ENCODE measurements at regions not wholly inside any gene's neighbourhood (a gene's known extent, or its start where the extent isn't known, plus 50 kb on each side); places are given as distances from the start of the nearest gene placed in this dataset.

DNA sequence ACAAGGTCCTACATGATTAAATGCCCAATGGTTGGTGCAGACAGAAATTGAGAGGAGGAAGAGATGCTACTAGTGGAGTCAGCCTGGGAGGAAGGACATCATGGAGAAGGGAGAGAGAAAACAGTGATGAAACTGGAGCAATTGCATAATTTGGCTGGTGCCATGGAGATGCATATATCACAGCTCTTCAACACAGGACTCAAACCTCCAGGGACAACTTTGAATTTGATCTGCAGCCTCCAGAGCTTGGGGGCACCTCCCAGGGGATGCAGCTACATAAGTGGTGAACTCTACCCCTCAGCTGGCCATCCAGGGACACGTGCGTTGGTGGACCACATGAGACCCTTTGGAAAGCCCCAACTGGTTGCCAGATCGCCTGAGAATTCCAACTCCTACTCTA is 80.4 kb downstream of the CTAGE1 start:
- no peak for DNase-seq

DNA sequence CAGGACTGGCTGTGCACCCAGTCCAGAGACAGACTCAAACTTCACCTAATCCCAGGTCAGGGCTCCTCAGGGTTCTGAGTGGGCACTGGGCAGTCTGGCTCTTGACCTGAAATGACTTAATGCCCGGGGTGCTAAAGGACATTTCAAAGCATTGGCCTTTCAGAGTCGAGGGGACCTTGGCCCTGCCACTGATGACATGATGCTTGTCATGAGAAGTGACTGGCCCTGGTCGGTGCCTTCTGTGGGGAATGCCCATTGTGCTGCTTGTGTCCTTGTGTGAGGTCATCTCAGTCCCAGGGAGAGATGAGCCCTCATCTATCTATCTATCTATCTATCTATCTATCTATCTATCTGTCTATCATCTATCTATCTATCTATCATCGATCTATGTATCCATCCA is 81.3 kb downstream of the CTAGE1 start:
- no peaks in the 10 kb centered on the region for H3K36me3 ChIP-seq
- intact Hi-C loops (cut with DNase I; ENCODE audit: low total_unique reads) (loop anchor here (10.0 kb wide), 1 partner anchor 98 kb away; no protein-coding TSS in a partner anchor), in situ Hi-C loops (cut with MboI; ENCODE audit: low sequenced_read_pairs in 4 of 4) (loop anchor here in 1 of 4 donors (25.0 kb wide), 1 partner anchor 101 kb away; no protein-coding TSS in a partner anchor)
- DNase-seq (no peak), ATAC-seq (no peak)
- H3K27ac ChIP-seq = no peak overlapping the region
- TF ChIP-seq, protein P1, sequence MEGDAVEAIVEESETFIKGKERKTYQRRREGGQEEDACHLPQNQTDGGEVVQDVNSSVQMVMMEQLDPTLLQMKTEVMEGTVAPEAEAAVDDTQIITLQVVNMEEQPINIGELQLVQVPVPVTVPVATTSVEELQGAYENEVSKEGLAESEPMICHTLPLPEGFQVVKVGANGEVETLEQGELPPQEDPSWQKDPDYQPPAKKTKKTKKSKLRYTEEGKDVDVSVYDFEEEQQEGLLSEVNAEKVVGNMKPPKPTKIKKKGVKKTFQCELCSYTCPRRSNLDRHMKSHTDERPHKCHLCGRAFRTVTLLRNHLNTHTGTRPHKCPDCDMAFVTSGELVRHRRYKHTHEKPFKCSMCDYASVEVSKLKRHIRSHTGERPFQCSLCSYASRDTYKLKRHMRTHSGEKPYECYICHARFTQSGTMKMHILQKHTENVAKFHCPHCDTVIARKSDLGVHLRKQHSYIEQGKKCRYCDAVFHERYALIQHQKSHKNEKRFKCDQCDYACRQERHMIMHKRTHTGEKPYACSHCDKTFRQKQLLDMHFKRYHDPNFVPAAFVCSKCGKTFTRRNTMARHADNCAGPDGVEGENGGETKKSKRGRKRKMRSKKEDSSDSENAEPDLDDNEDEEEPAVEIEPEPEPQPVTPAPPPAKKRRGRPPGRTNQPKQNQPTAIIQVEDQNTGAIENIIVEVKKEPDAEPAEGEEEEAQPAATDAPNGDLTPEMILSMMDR (IDR thresholded peaks at IDR 0.05 in 4 of 5, conservative IDR thresholded peaks at IDR 0.05 in 1 of 5) = no peak
- no peak for TF ChIP-seq POLR2A (IDR thresholded peaks at IDR 0.05)
- no peaks in the 10 kb centered on the region for H3K9me3 ChIP-seq
- H3K27me3 ChIP-seq = no peaks in the 10 kb centered on the region
- H3K4me1 ChIP-seq = no peaks in the 10 kb centered on the region
- no peak overlapping the region for H3K4me3 ChIP-seq

More for the DNA sequence above, 80.4 kb downstream of the CTAGE1 start:
- Histone ChIP-seq H3K27me3 (no peaks in the 10 kb centered on the region), H3K27ac (peak overlapping the region in 3 of 4 donors; percentile 26 to 39 (median 38)), H3K9me3 (no peaks in the 10 kb centered on the region), H3K4me1 (no peaks in the 10 kb centered on the region), H3K36me3 (no peaks in the 10 kb centered on the region), H3K4me3 (no peak overlapping the region)
- in situ Hi-C loops (cut with MboI; ENCODE audit: low sequenced_read_pairs in 4 of 4) (loop anchor here in 1 of 4 donors (25.0 kb wide), 1 partner anchor 100 kb away; no protein-coding TSS in a partner anchor), intact Hi-C loops (cut with DNase I; ENCODE audit: low total_unique reads) (loop anchor here (10.0 kb wide), 1 partner anchor 97 kb away; no protein-coding TSS in a partner anchor)
- ATAC-seq = no peak
- no peak for TF ChIP-seq POLR2A (IDR thresholded peaks at IDR 0.05)
- TF ChIP-seq, protein P1 (IDR thresholded peaks at IDR 0.05 in 4 of 5, conservative IDR thresholded peaks at IDR 0.05 in 1 of 5) = no peak

DNA sequence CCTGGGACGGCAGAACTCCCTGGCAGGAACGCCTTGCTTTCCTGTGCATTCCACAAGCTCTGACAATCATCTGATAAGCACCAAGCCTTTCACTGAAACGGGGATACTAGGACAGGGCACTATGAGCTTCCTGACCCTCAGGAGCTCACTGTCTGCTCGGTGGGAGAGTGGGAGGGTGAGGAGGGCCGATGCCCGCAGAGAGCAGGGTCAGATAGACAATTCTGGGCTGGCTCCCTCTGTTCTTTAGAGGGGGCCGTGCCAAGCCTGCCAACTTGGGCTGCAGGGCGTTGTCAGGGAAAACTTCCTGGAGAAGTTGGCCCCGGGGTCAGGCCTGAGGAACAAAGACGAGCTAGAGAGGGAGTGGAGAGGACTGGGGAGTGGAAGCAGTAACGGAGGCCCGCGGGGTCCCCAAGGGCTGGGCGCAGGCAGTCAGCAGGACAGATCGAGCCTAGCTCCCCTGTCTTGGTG is 82.0 kb downstream of the CTAGE1 start:
- TF ChIP-seq, protein P1 (IDR thresholded peaks at IDR 0.05 in 4 of 5, conservative IDR thresholded peaks at IDR 0.05 in 1 of 5) = no peak
- TF ChIP-seq POLR2A (IDR thresholded peaks at IDR 0.05) = no peak
- intact Hi-C loops (cut with DNase I; ENCODE audit: low total_unique reads) (loop anchor here (10.0 kb wide), 1 partner anchor 99 kb away; no protein-coding TSS in a partner anchor), in situ Hi-C loops (cut with MboI; ENCODE audit: low sequenced_read_pairs in 4 of 4) (loop anchor here in 1 of 4 donors (25.0 kb wide), 1 partner anchor 102 kb away; no protein-coding TSS in a partner anchor)
- ATAC-seq (no peak), DNase-seq (no peak)
- peak overlapping the region in 1 of 4 donors; percentile 2 for H3K27ac ChIP-seq
- no peaks in the 10 kb centered on the region for H3K36me3 ChIP-seq
- H3K27me3 ChIP-seq = no peaks in the 10 kb centered on the region
- H3K4me1 ChIP-seq = no peaks in the 10 kb centered on the region
- H3K4me3 ChIP-seq = no peak overlapping the region
- no peaks in the 10 kb centered on the region for H3K9me3 ChIP-seq

DNA sequence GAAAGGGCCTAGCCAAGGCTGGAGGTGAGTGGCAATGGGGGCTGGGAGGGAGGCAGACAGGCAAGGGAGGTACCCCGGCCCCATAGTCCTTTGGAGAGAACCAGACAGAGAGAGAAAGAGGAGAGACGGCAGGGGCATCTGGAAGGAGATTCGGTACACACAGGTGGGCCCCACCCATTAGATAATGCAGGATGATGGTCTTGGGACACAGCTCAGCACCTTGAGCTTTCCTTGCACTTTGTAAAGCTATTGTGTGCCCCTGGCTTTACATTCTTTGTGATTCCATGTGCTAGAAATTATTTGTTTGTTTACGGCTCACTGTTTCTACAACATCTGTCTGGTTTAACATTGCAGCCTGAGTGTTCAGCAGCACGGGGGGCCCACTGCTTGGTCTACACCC is 83.1 kb downstream of the CTAGE1 start:
- Histone ChIP-seq H3K27ac (no peak overlapping the region), H3K36me3 (no peaks in the 10 kb centered on the region), H3K9me3 (no peaks in the 10 kb centered on the region), H3K4me3 (no peak overlapping the region), H3K27me3 (no peaks in the 10 kb centered on the region), H3K4me1 (no peaks in the 10 kb centered on the region)
- intact Hi-C loops (cut with DNase I; ENCODE audit: low total_unique reads) = loop anchor here (10.0 kb wide), 1 partner anchor 100 kb away; no protein-coding TSS in a partner anchor
- no peak for DNase-seq
- in situ Hi-C loops (cut with MboI; ENCODE audit: low sequenced_read_pairs in 4 of 4) = loop anchor here in 1 of 4 donors (25.0 kb wide), 1 partner anchor 103 kb away; no protein-coding TSS in a partner anchor
- TF ChIP-seq, protein P1 (IDR thresholded peaks at IDR 0.05 in 4 of 5, conservative IDR thresholded peaks at IDR 0.05 in 1 of 5) = no peak
- no peak for TF ChIP-seq POLR2A (IDR thresholded peaks at IDR 0.05)
- ATAC-seq = no peak
